Brain microvascular endothelial cell (primary cell): ENCODE measurements at regions not wholly inside any gene's neighbourhood (a gene's known extent, or its start where the extent isn't known, plus 50 kb on each side); places are given as distances from the start of the nearest gene placed in this dataset.

Source experiments
- DNase-seq: peaks from one replicate; pipeline ENCODE4 v3.0.0-alpha.2; 2020
- H3K27ac ChIP-seq: fragments of 250-450 bp; sonication (Bioruptor Pico); 2 replicates; pipeline ENCODE4 v1.5.1; 2020; ENCODE audit warnings: mild to moderate bottlenecking, moderate library complexity
- H3K27me3 ChIP-seq: fragments of 250-450 bp; sonication (Bioruptor Pico); replicated peaks from 2 replicates; pipeline ENCODE4 v1.5.1; 2020; ENCODE audit warnings: mild to moderate bottlenecking
- H3K36me3 ChIP-seq: fragments of 250-450 bp; sonication (Bioruptor Pico); replicated peaks from 2 replicates; pipeline ENCODE4 v1.5.1; 2020; ENCODE audit warnings: mild to moderate bottlenecking
- H3K4me3 ChIP-seq: 2 replicates; pipeline ENCODE4 v1.5.1; 2011; ENCODE audit warnings: low read depth, mild to moderate bottlenecking, control low read depth, low read length, moderate library complexity
- CTCF ChIP-seq: IDR thresholded peaks from 2 replicates; pipeline ENCODE4 v1.5.1; 2011; ENCODE audit warnings: low read depth, mild to moderate bottlenecking, moderate library complexity, low read length, control low read depth, inconsistent platforms; ENCODE audit errors: missing control alignments
- in situ Hi-C: cut with HindIII; loops from 2 replicates; pipeline ENCODE4 v1.10.0; 2017; ENCODE audit warnings: low sequenced_read_pairs, low pct_ligation_motif_present

GRCh38 chr10:35704401-35704800, 62.3 kb upstream of the FZD8 start:
- H3K27ac ChIP-seq, result no peak overlapping the region
- H3K27me3 ChIP-seq, result no peaks in the 10 kb centered on the region
- in situ Hi-C loops, result no loop called here
- TF ChIP-seq CTCF, result no peak
- DNase-seq, result no peak
- no peaks in the 10 kb centered on the region for H3K36me3 ChIP-seq
- H3K4me3 ChIP-seq, result no peak overlapping the region

GRCh38 chr10:35700487-35700882, 58.4 kb upstream of the FZD8 start:
- in situ Hi-C loops, result no loop called here
- Histone ChIP-seq H3K36me3 (no peaks in the 10 kb centered on the region), H3K4me3 (no peak overlapping the region), H3K27me3 (no peaks in the 10 kb centered on the region), H3K27ac (no peak overlapping the region)
- TF ChIP-seq CTCF, result no peak
- DNase-seq, result no peak

- Histone ChIP-seq H3K27ac (no peak overlapping the region), H3K27me3 (no peaks in the 10 kb centered on the region), H3K4me3 (no peak overlapping the region), H3K36me3 (no peaks in the 10 kb centered on the region)
- TF ChIP-seq CTCF, result no peak
- in situ Hi-C loops, result no loop called here
- DNase-seq, result no peak
Observed at GRCh38 chr10:35699848-35700486, 57.9 kb upstream of the FZD8 start.

DNA sequence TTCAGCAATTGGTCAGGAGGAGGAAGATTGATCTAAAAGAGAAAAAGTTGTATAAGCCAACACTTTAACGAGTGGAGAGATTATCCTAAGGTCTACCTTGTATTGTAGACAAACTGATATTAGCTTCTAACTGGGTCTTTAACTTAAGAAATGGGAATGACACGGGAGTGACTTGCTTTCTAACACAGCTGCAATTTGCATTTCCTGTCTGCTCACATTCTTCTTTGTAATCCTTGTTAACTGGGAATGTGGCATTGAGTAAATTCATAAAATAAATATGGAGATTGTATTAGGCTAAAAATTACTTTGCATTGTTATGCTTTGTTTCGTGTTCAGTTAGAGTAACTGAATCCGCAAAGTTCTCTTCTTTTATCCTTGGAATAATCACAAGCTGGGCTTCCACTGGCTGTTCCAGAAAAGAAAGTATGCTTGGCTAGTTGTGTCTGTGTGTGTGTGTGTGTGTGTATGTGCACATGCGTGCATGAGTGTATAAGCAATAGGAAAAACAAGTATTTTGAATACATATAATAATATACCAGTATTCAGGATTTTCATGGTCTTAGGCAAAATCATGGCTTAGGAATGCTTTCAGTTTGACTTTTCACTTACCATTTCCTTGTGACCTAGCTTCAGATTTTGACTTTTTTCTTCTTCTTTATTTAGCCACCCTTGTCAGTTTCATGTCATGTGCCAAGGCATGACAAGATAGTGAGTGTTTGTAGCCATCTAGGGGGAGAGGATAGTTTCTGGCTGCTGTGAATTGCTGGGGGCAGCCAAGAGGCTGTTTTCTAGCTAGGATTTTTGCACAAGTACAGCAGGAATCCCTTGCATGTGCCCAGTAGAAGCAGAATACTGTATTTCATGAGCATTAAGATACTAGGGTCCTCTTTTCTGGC, 54.5 kb upstream of the FZD8 start:
- no peak overlapping the region for H3K27ac ChIP-seq
- H3K27me3 ChIP-seq, result no peaks in the 10 kb centered on the region
- in situ Hi-C loops, result no loop called here
- TF ChIP-seq CTCF, result no peak
- DNase-seq, result no peak
- no peak overlapping the region for H3K4me3 ChIP-seq
- no peaks in the 10 kb centered on the region for H3K36me3 ChIP-seq

DNA sequence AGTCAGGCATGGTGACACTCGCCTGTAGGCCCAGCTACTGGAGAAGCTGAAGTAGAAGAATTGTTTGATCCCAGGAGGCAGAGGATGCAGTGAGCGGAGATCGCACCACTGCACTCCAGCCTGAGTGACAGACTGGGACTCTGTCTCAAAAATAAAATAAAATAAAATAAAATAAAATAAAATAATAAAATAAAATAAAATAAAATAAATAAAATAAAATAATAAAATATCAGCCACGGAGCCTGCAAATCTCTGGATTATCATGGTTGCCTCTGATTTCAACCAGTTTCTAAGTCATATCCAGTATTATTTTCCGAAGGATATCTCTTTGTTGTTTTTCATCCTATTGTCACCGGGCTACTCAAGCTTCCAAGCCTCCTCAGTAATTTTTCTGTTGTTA, 51.7 kb upstream of the FZD8 start:
- no peak for TF ChIP-seq CTCF
- no peak overlapping the region for H3K4me3 ChIP-seq
- no peaks in the 10 kb centered on the region for H3K36me3 ChIP-seq
- DNase-seq, result no peak
- in situ Hi-C loops, result no loop called here
- H3K27ac ChIP-seq, result no peak overlapping the region
- H3K27me3 ChIP-seq, result no peaks in the 10 kb centered on the region
